Fibroblast of skin of right biceps (primary cell): ENCODE measurements at regions not wholly inside any gene's neighbourhood (a gene's known extent, or its start where the extent isn't known, plus 50 kb on each side); places are given as distances from the start of the nearest gene placed in this dataset.

Source experiments
- DNase-seq: peaks from one replicate; pipeline ENCODE4 v3.0.0-alpha.2; 2013

GRCh38 chr17:45688820-45689219 lies 95.3 kb upstream of the CRHR1 start:
- DNase-seq = no peak

DNA sequence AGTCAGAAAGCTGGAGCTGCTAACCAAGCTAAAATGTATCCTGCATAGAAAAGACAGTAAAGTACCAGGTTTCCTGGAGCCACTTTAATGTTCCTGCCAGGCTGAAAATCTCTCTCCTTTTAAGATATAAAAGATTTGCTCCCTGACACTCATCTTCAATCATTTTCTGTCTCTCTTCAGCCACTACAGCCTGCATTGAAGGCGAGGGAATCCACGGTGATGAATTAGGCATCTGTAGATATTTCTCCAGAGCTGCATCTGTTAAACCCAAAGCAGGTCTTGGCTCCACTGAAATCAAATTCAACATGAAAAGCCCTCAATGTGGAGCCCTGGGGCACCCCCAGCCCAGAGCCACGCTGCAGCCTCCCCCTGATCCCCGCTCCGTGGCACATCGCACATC lies 94.7 kb upstream of the CRHR1 start:
- DNase-seq = no peak

DNA sequence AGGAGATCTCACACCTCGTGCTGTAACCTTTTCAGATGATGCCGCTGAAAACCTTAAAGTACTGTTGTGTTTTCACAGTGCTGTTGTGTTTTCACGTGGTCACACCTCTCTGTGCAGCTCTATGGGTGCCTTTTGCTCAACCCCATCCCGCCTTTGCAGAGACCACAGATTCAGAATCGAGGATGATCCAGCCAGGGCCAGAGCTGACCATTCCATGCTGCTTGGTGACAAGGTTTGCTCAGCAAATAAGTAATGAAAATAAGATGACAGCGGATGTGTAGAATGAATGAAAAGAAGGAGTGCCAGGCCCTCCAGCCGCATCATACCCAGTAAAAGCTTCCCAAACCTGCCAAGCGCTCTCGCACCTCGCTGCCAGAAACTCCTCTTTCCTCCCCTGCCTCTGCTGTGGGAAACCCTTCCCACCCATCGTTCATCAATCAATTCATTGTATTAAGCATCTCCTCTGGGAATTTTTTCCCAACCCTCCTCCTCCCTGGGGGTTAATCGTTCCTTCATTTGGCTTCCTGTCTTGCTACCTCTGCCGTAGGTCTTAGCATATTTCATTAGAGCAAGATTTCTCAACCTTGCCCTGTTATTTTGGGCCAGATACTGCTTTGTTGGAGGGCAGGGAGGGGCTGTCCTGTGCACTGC lies 93.4 kb upstream of the CRHR1 start:
- no peak for DNase-seq

GRCh38 chr17:45692661-45693060 lies 91.5 kb upstream of the CRHR1 start:
- DNase-seq = no peak

DNA sequence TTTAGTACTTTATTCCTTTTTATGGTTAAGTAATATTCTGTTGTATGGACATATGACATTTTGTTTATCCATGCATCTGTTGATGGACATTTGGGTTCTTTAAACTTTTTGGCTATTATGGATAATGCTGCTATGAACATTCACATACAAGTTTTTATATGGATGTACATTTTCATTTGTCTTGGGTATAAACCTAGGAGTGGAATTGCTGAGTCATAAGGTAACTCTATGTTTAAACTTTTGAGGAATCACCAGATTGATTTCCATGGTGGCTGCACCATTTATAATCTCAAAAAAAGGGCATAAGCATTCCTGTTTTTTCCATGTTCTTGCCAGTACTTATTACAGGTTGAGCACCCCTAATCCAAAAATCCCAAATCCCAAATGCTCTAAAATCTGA lies 90.3 kb upstream of the CRHR1 start:
- DNase-seq = no peak

DNA sequence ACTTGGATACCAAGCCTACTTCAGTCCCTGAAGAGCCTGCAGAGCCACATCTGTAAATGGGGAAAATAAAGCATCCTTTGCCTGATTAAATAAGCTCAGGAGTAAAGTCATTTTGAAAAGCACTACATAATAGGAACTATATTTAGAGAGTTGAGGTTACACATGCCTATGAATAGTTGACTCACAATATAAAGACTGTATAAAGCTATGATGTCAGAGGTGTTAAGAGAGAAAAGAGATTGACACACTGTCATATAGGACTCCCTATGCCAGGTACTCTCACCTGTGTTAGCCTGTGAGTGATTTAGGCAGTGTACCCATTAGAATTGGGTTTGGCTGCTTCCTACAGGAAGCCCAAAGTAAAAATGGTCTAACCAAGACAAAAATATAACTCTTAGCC lies 87.7 kb upstream of the CRHR1 start:
- DNase-seq = no peak

GRCh38 chr17:45697076-45697475 lies 87.0 kb upstream of the CRHR1 start:
- DNase-seq = no peak

DNA sequence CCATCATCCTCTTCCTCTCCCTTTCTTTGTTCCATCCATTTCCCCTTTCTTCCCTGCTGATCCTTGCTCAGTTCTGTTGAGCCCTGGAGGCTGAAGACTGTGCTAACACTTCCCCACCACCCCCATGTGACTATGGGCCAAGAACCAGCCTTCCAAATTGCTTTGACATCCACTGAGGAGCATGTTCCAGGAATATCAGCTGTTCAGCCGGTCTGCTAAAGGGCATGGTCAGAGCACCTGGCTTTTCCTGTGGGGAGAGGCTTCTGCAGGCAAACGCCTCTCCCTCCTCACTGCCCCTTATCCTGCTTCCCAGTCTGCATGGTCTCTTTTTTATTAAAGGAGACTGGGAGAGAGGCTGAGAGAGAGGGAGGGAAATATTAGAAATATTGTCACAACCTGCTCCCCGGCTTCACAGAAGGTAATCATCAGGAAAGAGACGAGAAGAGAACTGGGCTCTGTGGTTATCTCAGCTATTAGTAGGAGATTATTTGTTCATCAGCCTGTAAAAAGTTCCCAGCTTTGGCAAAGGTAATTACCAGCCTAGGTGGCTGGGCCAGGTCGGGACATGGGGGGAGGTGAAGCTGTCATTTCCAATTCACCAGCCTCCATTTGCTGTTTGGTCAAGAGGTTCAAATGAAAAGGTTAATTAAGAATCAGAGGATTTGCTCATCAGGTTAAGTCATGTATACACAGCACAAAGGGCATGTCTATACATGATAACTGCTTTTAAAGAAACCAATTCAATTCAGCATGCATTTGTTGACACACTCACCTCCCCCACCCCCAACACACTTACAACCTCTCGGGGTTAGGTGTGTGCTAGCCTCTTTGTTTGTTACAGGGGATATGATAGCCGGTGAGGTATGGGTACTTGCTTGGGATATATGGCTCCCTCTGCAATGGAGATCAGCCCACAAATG lies 83.7 kb upstream of the CRHR1 start:
- DNase-seq = no peak

GRCh38 chr17:45702666-45703266 lies 81.4 kb upstream of the CRHR1 start:
- DNase-seq = peak; percentile 15

- DNase-seq = no peak
Measured at GRCh38 chr17:45703348-45703747, 80.8 kb upstream of the CRHR1 start.

- no peak for DNase-seq
Measured at GRCh38 chr17:45703806-45704205, 80.3 kb upstream of the CRHR1 start.

DNA sequence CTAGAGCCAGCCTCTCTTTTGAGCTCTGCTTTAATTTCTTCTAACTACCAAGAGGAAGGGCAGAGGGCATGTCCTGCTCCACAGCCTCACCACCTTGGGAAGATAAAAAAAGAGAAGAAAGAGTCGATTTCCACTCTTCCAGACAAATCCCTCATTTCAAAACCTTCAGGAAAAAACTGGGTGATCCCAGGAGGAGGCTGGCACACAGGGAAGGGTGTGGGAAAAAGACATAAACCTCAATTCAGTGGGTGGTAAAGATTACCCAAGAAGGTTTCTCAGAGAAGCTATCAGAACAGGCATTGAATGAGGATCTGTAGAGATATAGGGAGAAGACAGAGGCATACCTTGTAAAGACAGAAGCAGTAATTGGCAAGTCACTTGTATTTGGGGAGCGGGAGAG lies 79.9 kb upstream of the CRHR1 start:
- no peak for DNase-seq

DNA sequence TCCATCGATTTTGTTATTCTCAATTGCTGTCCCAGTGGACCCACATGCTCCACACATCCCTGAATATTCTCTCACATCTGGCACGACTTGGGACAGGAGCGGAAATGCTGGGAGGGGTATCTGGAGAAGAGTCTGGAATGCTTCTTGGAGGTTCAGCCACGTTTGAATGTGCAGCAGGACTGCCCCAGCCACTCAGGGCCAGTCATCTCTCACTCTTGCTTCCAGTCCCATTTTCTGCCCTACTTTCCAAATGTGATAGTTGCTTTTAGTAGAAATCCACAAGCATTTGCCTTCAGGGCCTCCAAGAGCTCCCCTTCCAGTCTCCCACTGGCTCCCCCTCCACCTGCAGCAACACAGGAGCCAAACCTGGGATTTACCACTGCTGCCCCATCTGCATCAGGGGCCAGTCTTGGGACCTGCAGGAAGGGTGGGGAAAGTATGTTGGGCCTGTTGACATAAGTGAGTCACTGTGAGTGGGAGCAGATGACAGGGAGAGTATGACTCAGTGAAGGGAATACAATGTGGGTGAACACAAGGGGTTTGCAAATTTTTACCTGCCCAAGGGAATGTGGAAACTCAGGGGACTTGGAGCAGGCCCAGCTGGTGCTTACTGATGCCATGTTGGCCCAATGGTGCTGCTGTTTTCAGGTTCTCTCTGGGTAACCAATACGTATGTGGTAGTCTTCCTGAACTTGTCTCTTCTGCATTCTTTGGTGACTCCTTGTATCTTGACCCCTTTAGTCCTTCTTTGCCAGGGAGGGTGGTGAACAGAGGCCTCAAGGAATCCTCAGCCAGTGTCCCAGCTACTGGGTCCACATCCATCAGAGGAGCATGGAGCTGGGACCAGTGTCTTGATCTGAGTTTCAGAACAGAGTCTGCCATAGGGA lies 78.8 kb upstream of the CRHR1 start:
- peak; percentile 22 for DNase-seq

DNA sequence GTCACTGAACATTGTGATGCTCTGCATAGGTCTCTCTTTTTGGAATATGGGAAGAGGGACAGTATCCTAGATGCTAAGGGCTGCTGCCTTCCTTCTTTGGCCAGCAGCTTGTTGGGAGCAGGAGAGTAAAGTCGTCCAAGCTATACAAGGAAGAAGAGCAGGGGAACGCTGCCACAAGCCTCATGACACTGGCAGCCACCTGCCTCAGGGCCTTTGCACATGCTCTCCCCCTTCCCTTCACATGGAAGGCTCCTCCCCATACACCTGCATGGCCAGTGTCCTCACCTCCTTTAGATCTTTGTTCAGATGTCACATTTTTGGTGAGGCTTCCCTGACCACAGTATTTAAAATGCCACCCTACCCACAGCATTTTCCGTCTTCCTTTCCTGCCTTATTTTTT lies 78.1 kb upstream of the CRHR1 start:
- no peak for DNase-seq

DNA sequence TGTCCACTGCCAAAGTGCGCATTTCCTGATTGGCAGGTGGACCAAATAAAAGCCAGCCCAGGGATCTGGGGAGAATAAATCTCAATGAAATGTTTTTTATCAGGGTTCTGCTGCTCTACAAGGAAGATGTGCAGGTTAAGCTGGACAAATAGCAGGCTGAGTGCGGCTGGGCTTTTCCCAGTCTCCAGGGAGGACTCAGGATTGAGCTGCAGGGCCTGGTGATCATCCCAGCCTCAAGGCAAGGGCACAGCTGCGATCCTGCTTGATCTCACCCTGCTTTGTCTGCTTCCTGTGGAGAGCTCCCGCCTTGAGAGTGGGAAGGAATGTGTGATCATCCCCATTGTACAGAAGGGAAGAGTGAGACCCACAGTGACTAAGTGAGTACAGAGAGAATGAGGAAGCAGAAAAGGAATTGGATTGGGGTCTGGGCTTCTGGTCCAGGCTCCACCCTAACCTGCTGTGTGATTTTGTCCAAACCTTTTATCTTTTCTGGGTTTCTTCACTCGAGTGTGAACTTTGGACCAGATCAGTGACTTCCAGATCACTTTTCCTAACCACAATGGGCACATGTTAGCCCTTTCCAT lies 75.3 kb upstream of the CRHR1 start:
- DNase-seq = no peak

DNA sequence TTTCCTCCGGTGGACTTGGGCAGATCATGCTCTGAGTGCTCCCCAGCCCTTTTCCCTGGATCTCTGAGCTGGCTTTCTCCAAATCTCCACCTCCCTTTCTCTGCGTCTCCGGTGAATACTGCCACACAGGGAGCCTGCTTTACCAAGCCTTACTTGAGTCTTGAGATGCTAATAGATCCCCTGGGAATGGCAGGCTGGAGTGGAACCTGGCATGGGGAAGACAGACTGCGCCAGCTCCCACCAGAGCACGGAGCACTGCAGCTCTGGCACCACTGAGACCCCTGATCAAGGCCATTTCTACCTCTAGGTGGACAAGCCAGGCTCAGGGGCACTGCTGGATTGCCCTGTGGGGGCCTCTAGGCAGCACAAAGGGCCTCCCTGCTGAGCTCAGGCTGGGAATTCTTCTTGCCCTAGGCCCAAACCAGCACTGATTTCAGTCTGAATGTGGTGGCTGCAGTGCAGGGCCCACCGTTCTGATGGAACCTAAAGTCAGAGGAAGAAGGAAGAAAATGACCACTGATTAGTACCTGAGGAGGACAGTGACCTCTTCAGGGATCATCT lies 74.3 kb upstream of the CRHR1 start:
- no peak for DNase-seq

GRCh38 chr17:45715787-45716186 lies 68.3 kb upstream of the CRHR1 start:
- no peak for DNase-seq

GRCh38 chr17:45718791-45719190 lies 65.3 kb upstream of the CRHR1 start:
- DNase-seq = no peak

- peak; percentile 85 for DNase-seq
Measured at GRCh38 chr17:45719335-45720071, 64.6 kb upstream of the CRHR1 start.

- no peak for DNase-seq
Measured at GRCh38 chr17:45720386-45720785, 63.7 kb upstream of the CRHR1 start.

DNA sequence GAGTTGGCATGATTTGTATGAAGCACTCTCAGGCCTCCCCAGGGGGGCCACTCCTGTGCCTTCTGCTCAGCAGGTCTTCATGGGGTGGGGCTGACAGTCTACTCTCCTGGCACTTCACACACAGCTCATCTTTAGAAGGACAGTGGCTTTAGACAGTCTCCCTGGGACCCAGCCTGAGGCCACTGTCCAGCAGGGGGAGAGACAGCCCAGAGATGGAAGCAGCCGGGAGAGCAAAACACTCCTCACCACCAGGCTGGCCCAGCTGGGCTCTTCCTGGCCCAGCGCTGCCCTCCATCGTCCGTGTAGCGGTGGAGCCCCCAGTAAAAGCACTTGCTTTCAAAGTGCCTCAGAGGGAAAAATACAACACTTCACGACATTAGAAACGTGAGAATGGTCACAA lies 62.0 kb upstream of the CRHR1 start:
- no peak for DNase-seq
